Islet precursor cell (in vitro differentiated cells): ENCODE measurements at regions not wholly inside any gene's neighbourhood (a gene's known extent, or its start where the extent isn't known, plus 50 kb on each side); places are given as distances from the start of the nearest gene placed in this dataset.

Experiments
- DNase-seq: peaks from one replicate; pipeline ENCODE4 v3.0.0-alpha.2; 2018

- DNase-seq, result no peak
Observed at GRCh38 chr13:105820415-105820814, 715.0 kb downstream of the EFNB2 start.

GRCh38 chr13:105817498-105817897, 718.0 kb downstream of the EFNB2 start:
- DNase-seq, result no peak

DNA sequence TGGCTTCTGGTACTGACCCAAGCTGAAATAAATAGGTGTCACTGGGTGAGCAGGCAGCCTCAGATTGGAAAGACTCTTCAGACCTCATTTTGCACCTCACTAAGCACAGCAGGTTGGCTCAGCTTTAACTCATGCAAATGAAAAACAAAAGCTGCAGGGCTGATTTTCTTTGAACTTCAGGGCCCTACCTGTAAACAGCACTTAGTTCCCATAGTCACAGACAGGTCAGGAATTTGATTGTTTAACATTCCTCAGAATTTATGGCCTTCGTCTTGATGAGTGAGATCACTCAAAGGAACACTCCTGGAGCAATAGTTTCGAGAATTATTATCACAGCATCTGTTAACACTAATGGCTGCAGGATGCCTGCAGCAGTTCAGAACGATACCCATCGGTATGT, 718.5 kb downstream of the EFNB2 start:
- peak; percentile 84 for DNase-seq

- DNase-seq, result no peak
Observed at GRCh38 chr13:105814902-105815250, 720.6 kb downstream of the EFNB2 start.

- DNase-seq, result no peak
Observed at GRCh38 chr13:105814219-105814901, 721.1 kb downstream of the EFNB2 start.

DNA sequence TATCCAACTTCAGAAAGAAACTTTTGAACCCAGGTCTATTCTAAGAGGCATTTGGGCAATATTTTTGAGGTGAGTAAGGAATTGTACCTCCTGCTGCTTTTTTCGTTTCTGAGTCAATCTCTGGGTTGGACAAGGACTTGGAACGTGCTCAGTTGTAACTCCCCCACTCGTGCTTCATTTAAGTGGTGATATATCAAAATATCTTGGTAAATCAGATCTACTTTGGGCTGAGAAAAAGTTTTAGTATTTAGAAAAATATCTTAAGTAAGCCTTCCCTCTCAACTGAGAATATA, 728.9 kb downstream of the EFNB2 start:
- DNase-seq, result no peak

GRCh38 chr13:105805892-105806627, 729.4 kb downstream of the EFNB2 start:
- no peak for DNase-seq

DNA sequence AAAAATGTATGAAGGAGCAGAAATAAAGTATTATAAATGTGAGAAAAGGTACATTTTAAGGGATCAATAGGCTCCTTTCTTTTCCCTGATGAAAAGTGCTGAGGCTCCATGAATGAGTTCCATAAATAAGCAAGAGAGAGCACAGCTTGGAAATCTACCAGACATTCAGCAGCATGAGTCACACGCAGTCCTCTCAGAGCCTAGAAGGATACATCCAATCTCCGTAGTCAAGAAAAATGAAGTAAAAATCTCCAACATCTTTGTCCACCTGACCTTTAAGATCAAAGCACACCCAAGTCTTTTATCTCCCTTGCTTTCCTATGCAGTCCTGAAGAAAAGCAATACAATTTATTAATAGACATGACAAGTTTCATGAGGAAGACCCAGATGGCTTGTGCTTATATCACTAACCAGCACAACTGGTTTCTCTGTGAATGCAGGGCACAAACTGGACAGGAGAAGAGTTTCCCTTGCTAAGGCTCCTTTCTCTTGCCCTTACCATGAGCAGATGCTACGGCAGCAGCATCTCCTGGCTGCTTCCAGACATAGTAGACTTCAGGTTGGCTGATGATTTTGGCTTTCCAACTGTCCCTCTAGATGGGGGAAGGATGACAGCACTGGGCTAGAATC, 730.8 kb downstream of the EFNB2 start:
- DNase-seq, result peak; percentile 59

GRCh38 chr13:105799155-105799554, 736.3 kb downstream of the EFNB2 start:
- no peak for DNase-seq

GRCh38 chr13:105798541-105798940, 736.9 kb downstream of the EFNB2 start:
- no peak for DNase-seq

- no peak for DNase-seq
Observed at GRCh38 chr13:105796081-105796480, 739.4 kb downstream of the EFNB2 start.

DNA sequence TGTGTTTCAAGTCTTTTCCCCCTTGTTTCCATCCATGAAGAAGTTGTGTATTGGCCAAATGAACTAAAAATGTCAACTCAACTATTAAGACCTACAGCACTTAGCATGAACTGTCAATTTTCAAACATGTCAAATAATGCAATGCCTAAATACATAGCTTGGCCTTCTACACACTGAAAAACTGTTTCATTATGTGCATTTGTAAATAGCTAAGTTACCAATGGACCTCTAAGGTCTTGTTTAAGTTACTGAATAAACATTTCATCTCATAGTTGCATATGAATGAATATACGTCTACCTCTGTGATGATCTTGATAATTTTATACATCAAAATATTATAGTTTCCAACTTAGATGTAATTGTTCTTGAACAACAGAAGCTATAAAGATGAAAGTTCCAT, 744.5 kb downstream of the EFNB2 start:
- DNase-seq, result no peak

GRCh38 chr13:105788530-105788929, 746.9 kb downstream of the EFNB2 start:
- DNase-seq, result no peak

DNA sequence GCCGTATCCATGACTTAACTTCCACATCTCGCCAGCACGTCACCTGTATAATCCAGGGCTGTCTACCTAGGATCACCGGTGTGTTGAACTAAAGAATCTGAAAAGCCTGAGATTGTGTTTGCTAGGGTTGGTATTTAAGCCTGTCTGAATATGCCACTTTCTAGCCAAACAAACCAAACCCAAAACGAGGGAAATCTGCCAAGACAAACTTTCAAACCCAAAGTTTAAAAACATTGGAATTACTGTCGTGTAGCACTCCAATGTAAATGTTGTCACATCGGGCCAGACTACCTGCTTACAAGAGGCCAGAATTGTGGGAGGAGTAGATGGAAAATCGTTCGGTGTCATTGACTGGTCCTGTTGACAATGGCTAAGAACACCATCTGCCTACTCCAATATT, 747.8 kb downstream of the EFNB2 start:
- no peak for DNase-seq

- no peak for DNase-seq
Observed at GRCh38 chr13:105785436-105785835, 750.0 kb downstream of the EFNB2 start.

DNA sequence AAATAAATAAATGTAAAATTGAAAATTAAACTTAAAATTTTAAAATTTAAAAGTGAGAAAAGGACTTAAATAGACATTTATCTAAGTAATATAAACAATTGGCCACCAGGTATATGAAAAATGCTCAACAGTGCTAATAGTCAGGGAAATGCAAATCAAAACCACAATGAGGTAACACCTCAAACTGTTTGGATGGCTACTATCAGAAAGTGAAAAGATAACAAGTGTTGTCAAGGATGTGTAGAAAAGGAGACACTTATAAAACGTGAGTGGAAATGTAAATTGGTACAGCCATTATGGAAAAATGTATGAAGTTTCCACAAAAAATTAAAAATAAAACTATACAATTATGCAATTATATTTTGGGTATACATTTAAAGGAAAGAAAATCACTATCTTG, 752.2 kb downstream of the EFNB2 start:
- no peak for DNase-seq

GRCh38 chr13:105778196-105778595, 757.3 kb downstream of the EFNB2 start:
- DNase-seq, result no peak

DNA sequence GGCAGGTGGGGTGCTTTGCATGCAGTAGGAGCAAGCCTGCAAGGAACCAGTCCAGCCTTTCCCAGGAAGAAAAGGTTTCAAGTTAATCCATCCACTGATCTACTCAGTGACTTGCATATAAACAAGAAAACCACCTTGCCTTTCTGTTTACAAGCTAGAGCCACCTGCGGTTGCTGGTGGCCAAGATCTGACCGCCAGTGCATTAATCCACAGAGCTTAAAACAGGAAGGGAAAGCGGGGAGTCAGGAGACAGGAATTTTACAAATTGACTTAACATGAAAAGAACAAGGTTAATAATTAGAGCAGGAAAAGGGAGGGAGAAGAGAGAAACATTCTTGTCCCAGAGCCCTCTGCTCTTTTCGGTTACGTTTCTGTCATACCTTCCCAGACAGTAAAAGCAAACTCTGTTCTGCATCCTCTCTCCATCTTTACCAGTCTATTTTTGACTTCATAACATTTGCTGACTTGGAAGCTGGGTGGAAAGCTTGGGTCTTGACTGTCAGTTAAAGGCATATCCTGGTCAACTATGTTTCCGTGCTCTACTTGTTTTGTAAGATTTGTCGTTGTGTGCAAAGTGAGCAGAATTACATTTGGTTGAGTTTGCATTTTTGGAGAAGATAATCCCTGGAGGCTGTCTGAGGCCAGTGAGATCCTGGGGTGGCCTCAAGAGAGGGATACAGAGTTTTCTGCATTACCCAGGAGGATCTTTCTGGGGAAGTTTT, 760.6 kb downstream of the EFNB2 start:
- peak; percentile 96 for DNase-seq

DNA sequence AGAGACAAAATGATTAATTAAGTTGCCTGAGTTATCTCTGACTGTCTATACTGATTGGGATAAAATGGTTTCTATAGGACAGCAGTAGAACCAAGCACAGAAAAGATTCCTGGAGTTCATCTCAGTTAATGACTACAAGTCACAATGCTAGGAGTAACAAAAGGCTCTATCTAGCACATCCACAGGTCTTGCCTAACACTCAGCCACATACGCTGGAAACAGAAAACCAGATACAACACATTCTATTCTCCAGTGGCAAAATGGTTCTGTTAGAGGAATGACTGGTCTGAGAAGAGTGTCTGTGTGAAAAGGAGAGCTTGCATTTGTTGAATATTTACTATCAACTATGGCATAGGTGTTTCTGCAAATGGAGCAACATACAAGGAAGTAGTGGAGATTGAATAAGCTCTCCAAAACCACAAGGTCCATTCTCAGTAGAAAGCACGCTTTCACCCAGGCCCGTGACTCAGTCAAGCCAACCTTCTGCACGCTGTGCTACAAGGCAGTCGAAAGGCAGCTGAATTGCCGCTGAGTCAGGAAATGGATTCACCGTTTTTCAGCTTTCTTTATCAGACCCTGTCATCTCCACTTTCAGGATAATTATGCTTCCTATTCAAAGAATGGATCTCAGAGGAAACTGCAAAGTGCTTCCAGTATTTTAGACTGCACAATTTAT, 761.5 kb downstream of the EFNB2 start:
- DNase-seq, result peak; percentile 97

DNA sequence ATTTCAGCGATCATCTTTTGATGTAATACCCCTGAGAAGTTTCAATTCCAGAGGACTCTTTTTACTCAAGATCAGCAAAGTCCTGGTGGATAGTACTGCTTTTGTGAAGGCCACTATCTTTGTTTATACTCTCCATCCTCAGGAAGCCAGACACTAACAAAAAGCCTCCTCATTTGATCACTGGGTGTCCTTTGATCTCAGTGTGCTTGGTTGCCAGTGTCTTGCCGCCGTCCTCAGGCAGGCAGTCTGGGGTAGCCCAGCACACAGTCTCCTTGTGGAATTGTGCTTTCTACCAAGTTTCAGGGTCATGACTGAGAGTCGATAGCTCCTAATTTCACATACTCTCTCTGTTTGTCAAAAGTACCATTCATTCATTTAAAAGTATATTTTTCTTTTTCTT, 762.2 kb downstream of the EFNB2 start:
- peak; percentile 92 for DNase-seq

- DNase-seq, result no peak
Observed at GRCh38 chr13:105764486-105764885, 771.0 kb downstream of the EFNB2 start.

DNA sequence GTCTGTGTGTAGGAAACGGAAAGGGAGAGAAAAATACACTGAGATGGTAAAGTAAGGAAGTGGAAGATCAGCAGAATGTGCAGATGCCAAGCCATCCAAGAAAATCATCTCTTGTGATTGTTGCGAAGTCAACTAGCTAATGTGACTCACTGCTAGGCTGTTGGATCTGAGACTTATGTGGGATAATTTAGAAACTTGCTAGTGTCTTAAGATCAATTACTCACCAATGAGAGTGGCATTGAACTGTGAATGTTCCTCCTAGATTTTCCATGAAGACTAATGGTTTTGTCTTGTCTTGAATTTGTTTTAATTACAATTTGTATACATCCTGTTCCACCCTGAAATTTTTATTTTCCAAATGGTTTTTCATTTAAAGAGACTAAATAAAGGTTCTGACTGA, 771.6 kb downstream of the EFNB2 start:
- DNase-seq, result no peak

DNA sequence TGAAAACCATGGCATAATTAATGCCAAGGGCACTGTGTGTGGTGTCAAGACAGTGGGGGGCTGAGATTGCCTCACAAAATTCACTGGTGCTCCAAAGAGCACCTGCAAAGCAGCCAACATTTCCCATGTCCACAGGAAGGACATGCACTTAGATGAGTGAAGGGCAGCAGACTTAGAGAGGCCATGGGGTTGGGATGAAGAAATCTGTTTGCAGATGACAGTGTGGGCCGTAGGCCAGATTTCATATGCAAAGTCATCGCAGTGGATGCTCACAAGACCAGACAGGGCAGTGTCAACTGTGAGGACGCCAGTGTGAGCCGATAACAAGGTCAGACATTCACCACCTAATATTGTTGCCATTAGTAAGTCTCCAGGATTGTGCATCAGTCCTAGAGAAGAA, 773.4 kb downstream of the EFNB2 start:
- DNase-seq, result no peak
